ENCODE measurements at regions not wholly inside any gene's neighbourhood (a gene's known extent, or its start where the extent isn't known, plus 50 kb on each side); places are given as distances from the start of the nearest gene placed in this dataset.

GRCh38 chr3:87125116-87125515 lies 102.0 kb upstream of the CHMP2B start:
- TF ChIP-seq, protein P1, sequence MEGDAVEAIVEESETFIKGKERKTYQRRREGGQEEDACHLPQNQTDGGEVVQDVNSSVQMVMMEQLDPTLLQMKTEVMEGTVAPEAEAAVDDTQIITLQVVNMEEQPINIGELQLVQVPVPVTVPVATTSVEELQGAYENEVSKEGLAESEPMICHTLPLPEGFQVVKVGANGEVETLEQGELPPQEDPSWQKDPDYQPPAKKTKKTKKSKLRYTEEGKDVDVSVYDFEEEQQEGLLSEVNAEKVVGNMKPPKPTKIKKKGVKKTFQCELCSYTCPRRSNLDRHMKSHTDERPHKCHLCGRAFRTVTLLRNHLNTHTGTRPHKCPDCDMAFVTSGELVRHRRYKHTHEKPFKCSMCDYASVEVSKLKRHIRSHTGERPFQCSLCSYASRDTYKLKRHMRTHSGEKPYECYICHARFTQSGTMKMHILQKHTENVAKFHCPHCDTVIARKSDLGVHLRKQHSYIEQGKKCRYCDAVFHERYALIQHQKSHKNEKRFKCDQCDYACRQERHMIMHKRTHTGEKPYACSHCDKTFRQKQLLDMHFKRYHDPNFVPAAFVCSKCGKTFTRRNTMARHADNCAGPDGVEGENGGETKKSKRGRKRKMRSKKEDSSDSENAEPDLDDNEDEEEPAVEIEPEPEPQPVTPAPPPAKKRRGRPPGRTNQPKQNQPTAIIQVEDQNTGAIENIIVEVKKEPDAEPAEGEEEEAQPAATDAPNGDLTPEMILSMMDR (IDR thresholded peaks at IDR 0.05): no peak
- TF ChIP-seq POLR2A (IDR thresholded peaks at IDR 0.05; ENCODE audit: low read depth): no peak
- TF ChIP-seq POLR2AphosphoS5 (IDR thresholded peaks at IDR 0.05): no peak

All from esophagus muscularis mucosa (tissue), 3 donors.